ENCODE measurements at regions not wholly inside any gene's neighbourhood (a gene's known extent, or its start where the extent isn't known, plus 50 kb on each side); places are given as distances from the start of the nearest gene placed in this dataset.

DNA sequence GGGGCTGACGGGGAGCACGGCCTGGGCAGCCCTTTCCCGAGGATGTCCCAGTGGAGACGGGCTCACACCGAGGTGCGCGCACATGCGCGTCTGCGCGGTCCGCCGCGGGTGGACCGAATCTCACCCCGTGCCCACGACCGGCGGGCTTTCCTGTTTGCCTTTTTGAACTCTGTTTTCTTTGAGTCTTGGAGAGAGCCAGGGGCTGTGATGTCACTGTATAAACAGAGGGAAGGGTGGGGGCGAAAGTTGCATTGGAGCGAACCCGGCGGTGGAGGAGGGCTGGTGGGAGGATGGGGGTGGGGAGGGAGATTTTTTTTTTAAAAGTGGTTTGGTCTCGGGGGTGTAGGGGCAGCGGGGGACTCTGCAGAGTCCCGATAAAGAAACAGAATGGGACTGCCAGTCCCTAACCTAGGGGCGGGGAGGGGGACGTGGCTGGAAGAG, 141.2 kb upstream of the CTAGE1 start:
- Histone ChIP-seq H3K18ac (ENCODE audit: low read length) (peak overlapping the region; percentile 11), H3K23ac (ENCODE audit: low read length) (no peak overlapping the region), H3K27me3 (ENCODE audit: insufficient read depth, low read length, poor library complexity) (peaks cover 12% of the 10 kb centered on the region), H3K79me2 (ENCODE audit: control insufficient read depth, insufficient read depth, low read length) (no peaks in the 10 kb centered on the region), H3K4ac (ENCODE audit: low read depth, low read length) (no peak overlapping the region), H3K9ac (ENCODE audit: low read length) (peak overlapping the region; percentile 43), H4K8ac (ENCODE audit: low read depth, low read length) (no peak overlapping the region), H3K4me1 (ENCODE audit: control insufficient read depth, low read depth, low read length) (peaks cover 2% of the 10 kb centered on the region), H4K5ac (ENCODE audit: low read length) (no peak overlapping the region), H2BK5ac (ENCODE audit: low read length) (no peak overlapping the region), H3K27ac (ENCODE audit: low read depth, low read length) (no peak overlapping the region), H2AK5ac (ENCODE audit: low read length) (no peak overlapping the region), H3K4me2 (ENCODE audit: low read length) (peak overlapping the region; percentile 35), H3K36me3 (ENCODE audit: control insufficient read depth, insufficient read depth, low read length) (no peaks in the 10 kb centered on the region), H3K79me1 (ENCODE audit: low read length) (no peaks in the 10 kb centered on the region), H3K56ac (ENCODE audit: low read length) (peak overlapping the region; percentile 51), H2BK15ac (replicated peaks; ENCODE audit: low read depth) (no peak overlapping the region), H2BK120ac (ENCODE audit: low read depth, low read length) (no peak overlapping the region), H3K4me3 (ENCODE audit: low read length) (peak overlapping the region; percentile 4)
- no CpG with 5 or more reads among the region's 28 CpGs for WGBS (ENCODE audit: extremely low coverage, insufficient coverage, low lambda C conversion rate)
- peak; percentile 44 for DNase-seq

DNA sequence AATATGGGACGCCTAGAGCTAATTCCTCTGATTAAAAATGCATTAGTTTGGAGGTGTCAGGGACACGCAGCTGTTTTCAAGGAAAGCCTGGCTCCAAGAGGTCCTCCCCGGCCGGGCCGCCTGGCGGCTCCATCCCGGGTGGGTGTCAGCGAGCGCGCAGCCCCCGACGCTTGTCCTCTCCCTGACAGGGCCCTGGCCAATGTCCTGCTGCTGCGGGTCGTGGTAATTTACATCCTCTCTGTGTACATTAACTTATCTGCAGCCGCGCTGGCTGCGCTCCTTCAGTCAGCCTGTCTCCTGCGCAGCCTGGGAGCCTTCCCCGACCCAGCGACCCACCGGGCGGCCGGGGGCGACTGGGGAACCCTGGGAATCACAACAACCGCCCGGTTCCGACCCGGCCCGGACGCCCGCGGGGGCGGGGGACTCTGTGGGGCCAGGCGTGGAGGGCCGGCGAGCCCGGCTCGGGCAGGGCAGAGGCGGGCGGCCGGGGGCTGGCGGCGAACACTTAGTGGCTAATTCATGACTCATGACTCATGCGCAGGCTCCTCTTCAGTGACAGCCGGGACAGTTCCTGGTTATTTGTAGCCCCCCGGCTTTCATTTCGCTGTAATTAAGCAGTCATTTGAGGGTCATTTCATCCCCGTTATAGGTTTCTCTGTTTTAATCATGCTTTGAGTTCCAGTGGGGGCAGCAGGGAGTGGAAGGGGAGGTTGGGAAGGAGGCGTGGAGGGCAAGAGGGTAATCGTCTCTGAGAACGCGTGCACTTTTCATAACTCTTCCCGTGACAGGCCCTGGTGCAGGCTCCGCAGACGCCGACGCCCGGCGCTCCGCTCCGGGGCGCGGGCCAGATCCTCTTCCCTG, 141.9 kb upstream of the CTAGE1 start:
- H2BK120ac ChIP-seq (ENCODE audit: low read depth, low read length), result no peak overlapping the region
- peak overlapping the region; percentile 2 for H3K56ac ChIP-seq (ENCODE audit: low read length)
- H4K5ac ChIP-seq (ENCODE audit: low read length), result no peak overlapping the region
- H2BK5ac ChIP-seq (ENCODE audit: low read length), result no peak overlapping the region
- H3K27ac ChIP-seq (ENCODE audit: low read depth, low read length), result no peak overlapping the region
- peak overlapping the region; percentile 1 for H3K4me3 ChIP-seq (ENCODE audit: low read length)
- H3K79me1 ChIP-seq (ENCODE audit: low read length), result no peaks in the 10 kb centered on the region
- H3K4me1 ChIP-seq (ENCODE audit: control insufficient read depth, low read depth, low read length), result peaks cover 2% of the 10 kb centered on the region
- no peaks in the 10 kb centered on the region for H3K79me2 ChIP-seq (ENCODE audit: control insufficient read depth, insufficient read depth, low read length)
- no peaks in the 10 kb centered on the region for H3K36me3 ChIP-seq (ENCODE audit: control insufficient read depth, insufficient read depth, low read length)
- no peak overlapping the region for H2AK5ac ChIP-seq (ENCODE audit: low read length)
- peaks cover 12% of the 10 kb centered on the region for H3K27me3 ChIP-seq (ENCODE audit: insufficient read depth, low read length, poor library complexity)
- no peak overlapping the region for H3K4ac ChIP-seq (ENCODE audit: low read depth, low read length)
- H3K23ac ChIP-seq (ENCODE audit: low read length), result no peak overlapping the region
- WGBS (ENCODE audit: extremely low coverage, insufficient coverage, low lambda C conversion rate), result no CpG with 5 or more reads among the region's 63 CpGs
- no peak overlapping the region for H2BK15ac ChIP-seq (replicated peaks; ENCODE audit: low read depth)
- peak overlapping the region; percentile 16 for H3K18ac ChIP-seq (ENCODE audit: low read length)
- peak overlapping the region; percentile 35 for H3K4me2 ChIP-seq (ENCODE audit: low read length)
- peak overlapping the region; percentile 16 for H3K9ac ChIP-seq (ENCODE audit: low read length)
- H4K8ac ChIP-seq (ENCODE audit: low read depth, low read length), result no peak overlapping the region
- peak; percentile 75 for DNase-seq

DNA sequence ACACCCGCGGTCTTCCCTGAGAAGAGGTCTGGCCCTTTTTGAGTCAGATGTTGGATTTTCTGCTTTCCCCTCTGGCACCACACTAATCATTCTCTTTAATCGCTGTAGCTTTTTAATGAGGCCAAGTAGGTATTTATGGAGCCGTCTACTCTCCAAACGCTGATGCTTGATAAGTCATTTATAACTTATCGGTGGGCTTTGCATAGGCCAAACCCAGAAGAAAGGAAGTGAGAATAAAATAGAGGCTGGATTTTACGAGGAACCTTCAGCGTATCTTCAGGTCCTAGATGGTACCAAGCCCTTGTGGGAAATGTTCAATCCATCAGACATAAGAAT, 142.5 kb upstream of the CTAGE1 start:
- H4K5ac ChIP-seq (ENCODE audit: low read length), result no peak overlapping the region
- H2BK120ac ChIP-seq (ENCODE audit: low read depth, low read length), result no peak overlapping the region
- no peak overlapping the region for H2BK15ac ChIP-seq (replicated peaks; ENCODE audit: low read depth)
- no peaks in the 10 kb centered on the region for H3K36me3 ChIP-seq (ENCODE audit: control insufficient read depth, insufficient read depth, low read length)
- H3K9ac ChIP-seq (ENCODE audit: low read length), result peak overlapping the region; percentile 16
- peak overlapping the region; percentile 35 for H3K4me2 ChIP-seq (ENCODE audit: low read length)
- H3K27ac ChIP-seq (ENCODE audit: low read depth, low read length), result no peak overlapping the region
- H2BK5ac ChIP-seq (ENCODE audit: low read length), result no peak overlapping the region
- peak overlapping the region; percentile 2 for H3K56ac ChIP-seq (ENCODE audit: low read length)
- no peaks in the 10 kb centered on the region for H3K79me1 ChIP-seq (ENCODE audit: low read length)
- H3K4me1 ChIP-seq (ENCODE audit: control insufficient read depth, low read depth, low read length), result no peaks in the 10 kb centered on the region
- no CpG with 5 or more reads among the region's 8 CpGs for WGBS (ENCODE audit: extremely low coverage, insufficient coverage, low lambda C conversion rate)
- no peaks in the 10 kb centered on the region for H3K79me2 ChIP-seq (ENCODE audit: control insufficient read depth, insufficient read depth, low read length)
- DNase-seq, result no peak
- no peak overlapping the region for H3K23ac ChIP-seq (ENCODE audit: low read length)
- no peak overlapping the region for H3K4ac ChIP-seq (ENCODE audit: low read depth, low read length)
- peaks cover 12% of the 10 kb centered on the region for H3K27me3 ChIP-seq (ENCODE audit: insufficient read depth, low read length, poor library complexity)
- H2AK5ac ChIP-seq (ENCODE audit: low read length), result no peak overlapping the region
- no peak overlapping the region for H3K4me3 ChIP-seq (ENCODE audit: low read length)
- H3K18ac ChIP-seq (ENCODE audit: low read length), result no peak overlapping the region
- no peak overlapping the region for H4K8ac ChIP-seq (ENCODE audit: low read depth, low read length)

GRCh38 chr18:22560797-22561196, 143.1 kb upstream of the CTAGE1 start:
- no peak overlapping the region for H3K56ac ChIP-seq (ENCODE audit: low read length)
- no peak overlapping the region for H2AK5ac ChIP-seq (ENCODE audit: low read length)
- no peak overlapping the region for H3K4me3 ChIP-seq (ENCODE audit: low read length)
- no peaks in the 10 kb centered on the region for H3K4me1 ChIP-seq (ENCODE audit: control insufficient read depth, low read depth, low read length)
- H3K27me3 ChIP-seq (ENCODE audit: insufficient read depth, low read length, poor library complexity), result peaks cover 12% of the 10 kb centered on the region
- H3K4me2 ChIP-seq (ENCODE audit: low read length), result no peak overlapping the region
- no peak overlapping the region for H4K5ac ChIP-seq (ENCODE audit: low read length)
- H3K79me2 ChIP-seq (ENCODE audit: control insufficient read depth, insufficient read depth, low read length), result no peaks in the 10 kb centered on the region
- WGBS (ENCODE audit: extremely low coverage, insufficient coverage, low lambda C conversion rate), result no CpG with 5 or more reads among the region's 1 CpG
- no peak for DNase-seq
- no peak overlapping the region for H3K9ac ChIP-seq (ENCODE audit: low read length)
- H2BK15ac ChIP-seq (replicated peaks; ENCODE audit: low read depth), result no peak overlapping the region
- H3K27ac ChIP-seq (ENCODE audit: low read depth, low read length), result no peak overlapping the region
- H2BK120ac ChIP-seq (ENCODE audit: low read depth, low read length), result no peak overlapping the region
- no peak overlapping the region for H3K4ac ChIP-seq (ENCODE audit: low read depth, low read length)
- no peaks in the 10 kb centered on the region for H3K36me3 ChIP-seq (ENCODE audit: control insufficient read depth, insufficient read depth, low read length)
- H3K18ac ChIP-seq (ENCODE audit: low read length), result no peak overlapping the region
- no peaks in the 10 kb centered on the region for H3K79me1 ChIP-seq (ENCODE audit: low read length)
- H3K23ac ChIP-seq (ENCODE audit: low read length), result no peak overlapping the region
- no peak overlapping the region for H4K8ac ChIP-seq (ENCODE audit: low read depth, low read length)
- H2BK5ac ChIP-seq (ENCODE audit: low read length), result no peak overlapping the region

DNA sequence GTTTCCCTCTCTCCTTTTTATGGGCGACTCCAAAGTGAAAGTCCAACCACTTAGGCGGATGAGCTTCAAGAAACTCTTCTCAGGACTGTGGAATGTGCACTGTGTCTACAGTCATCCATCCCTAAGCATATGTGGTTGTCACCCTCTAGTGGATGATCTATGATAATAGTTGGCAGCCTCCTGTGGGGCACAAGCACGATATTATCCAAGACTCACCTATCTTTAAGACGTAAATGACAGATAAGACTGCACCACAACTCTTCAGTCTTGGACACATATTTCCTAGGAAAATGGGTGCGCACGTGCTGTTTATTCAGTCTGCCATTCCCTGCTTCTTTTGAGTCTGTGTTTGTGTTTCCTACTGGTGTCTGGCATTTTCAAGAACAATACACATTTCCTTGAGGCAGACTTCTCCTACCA, 145.5 kb upstream of the CTAGE1 start:
- Histone ChIP-seq H3K4ac (ENCODE audit: low read depth, low read length) (no peak overlapping the region), H3K79me2 (ENCODE audit: control insufficient read depth, insufficient read depth, low read length) (no peaks in the 10 kb centered on the region), H4K8ac (ENCODE audit: low read depth, low read length) (no peak overlapping the region), H2BK15ac (replicated peaks; ENCODE audit: low read depth) (no peak overlapping the region), H3K4me3 (ENCODE audit: low read length) (no peak overlapping the region), H3K79me1 (ENCODE audit: low read length) (no peaks in the 10 kb centered on the region), H3K4me1 (ENCODE audit: control insufficient read depth, low read depth, low read length) (no peaks in the 10 kb centered on the region), H3K23ac (ENCODE audit: low read length) (no peak overlapping the region), H3K9ac (ENCODE audit: low read length) (no peak overlapping the region), H3K18ac (ENCODE audit: low read length) (no peak overlapping the region), H2AK5ac (ENCODE audit: low read length) (no peak overlapping the region), H4K5ac (ENCODE audit: low read length) (no peak overlapping the region), H3K27me3 (ENCODE audit: insufficient read depth, low read length, poor library complexity) (peaks cover 12% of the 10 kb centered on the region), H3K56ac (ENCODE audit: low read length) (no peak overlapping the region), H2BK120ac (ENCODE audit: low read depth, low read length) (no peak overlapping the region), H3K27ac (ENCODE audit: low read depth, low read length) (no peak overlapping the region), H3K4me2 (ENCODE audit: low read length) (no peak overlapping the region), H2BK5ac (ENCODE audit: low read length) (no peak overlapping the region), H3K36me3 (ENCODE audit: control insufficient read depth, insufficient read depth, low read length) (no peaks in the 10 kb centered on the region)
- WGBS (ENCODE audit: extremely low coverage, insufficient coverage, low lambda C conversion rate), result no CpG with 5 or more reads among the region's 6 CpGs
- peak; percentile 80 for DNase-seq

DNA sequence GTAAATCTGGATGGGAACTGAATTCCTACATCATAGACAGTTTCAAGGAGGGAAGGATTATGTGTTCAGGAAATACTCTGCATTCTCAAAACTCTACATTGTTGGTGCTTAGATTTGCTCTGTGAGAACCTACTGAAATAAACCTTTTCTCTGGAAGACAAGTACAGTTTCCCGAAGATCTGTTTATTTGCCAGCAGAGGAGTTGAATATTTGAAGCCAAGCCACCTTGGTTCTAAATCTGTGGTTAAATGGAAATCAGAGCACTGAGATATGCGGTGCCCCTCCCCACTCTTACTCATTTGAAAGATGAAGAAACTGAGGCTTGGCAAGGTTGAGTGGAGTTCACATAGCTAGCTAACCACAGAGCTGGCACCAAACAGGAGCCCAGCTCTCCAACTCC, 146.3 kb upstream of the CTAGE1 start:
- H3K36me3 ChIP-seq (ENCODE audit: control insufficient read depth, insufficient read depth, low read length), result no peaks in the 10 kb centered on the region
- H2BK120ac ChIP-seq (ENCODE audit: low read depth, low read length), result no peak overlapping the region
- no peak overlapping the region for H2BK15ac ChIP-seq (replicated peaks; ENCODE audit: low read depth)
- no CpG with 5 or more reads among the region's 2 CpGs for WGBS (ENCODE audit: extremely low coverage, insufficient coverage, low lambda C conversion rate)
- H3K79me1 ChIP-seq (ENCODE audit: low read length), result no peaks in the 10 kb centered on the region
- no peak overlapping the region for H2BK5ac ChIP-seq (ENCODE audit: low read length)
- H3K56ac ChIP-seq (ENCODE audit: low read length), result no peak overlapping the region
- H3K4me3 ChIP-seq (ENCODE audit: low read length), result no peak overlapping the region
- peaks cover 12% of the 10 kb centered on the region for H3K27me3 ChIP-seq (ENCODE audit: insufficient read depth, low read length, poor library complexity)
- no peak overlapping the region for H2AK5ac ChIP-seq (ENCODE audit: low read length)
- no peak overlapping the region for H3K4me2 ChIP-seq (ENCODE audit: low read length)
- H3K79me2 ChIP-seq (ENCODE audit: control insufficient read depth, insufficient read depth, low read length), result no peaks in the 10 kb centered on the region
- H3K23ac ChIP-seq (ENCODE audit: low read length), result no peak overlapping the region
- no peak overlapping the region for H3K18ac ChIP-seq (ENCODE audit: low read length)
- no peak overlapping the region for H3K27ac ChIP-seq (ENCODE audit: low read depth, low read length)
- no peak overlapping the region for H3K4ac ChIP-seq (ENCODE audit: low read depth, low read length)
- no peaks in the 10 kb centered on the region for H3K4me1 ChIP-seq (ENCODE audit: control insufficient read depth, low read depth, low read length)
- DNase-seq, result no peak
- H3K9ac ChIP-seq (ENCODE audit: low read length), result no peak overlapping the region
- H4K5ac ChIP-seq (ENCODE audit: low read length), result no peak overlapping the region
- H4K8ac ChIP-seq (ENCODE audit: low read depth, low read length), result no peak overlapping the region

Measured in mesendoderm (in vitro differentiated cells).